Cardiac septum (tissue), 1 donor: ENCODE measurements at regions not wholly inside any gene's neighbourhood (a gene's known extent, or its start where the extent isn't known, plus 50 kb on each side); places are given as distances from the start of the nearest gene placed in this dataset.
"Not testable (repeated sequence)": the region's sequence is repeated elsewhere in the genome, so short reads cannot be mapped to it uniquely, and the experiment has no call there.

Experiments
- DNase-seq: peaks from one replicate; pipeline ENCODE4 v3.0.0-alpha.2; 2020; ENCODE audit warnings: low spot score
- intact Hi-C: fragments of 100-400 bp; cut with DNase I; formaldehyde crosslinking; loops from one replicate; pipeline ENCODE4 v1.14.0; 2022
- donor health status: DM: no; HTN: no; CAD: no.

DNA sequence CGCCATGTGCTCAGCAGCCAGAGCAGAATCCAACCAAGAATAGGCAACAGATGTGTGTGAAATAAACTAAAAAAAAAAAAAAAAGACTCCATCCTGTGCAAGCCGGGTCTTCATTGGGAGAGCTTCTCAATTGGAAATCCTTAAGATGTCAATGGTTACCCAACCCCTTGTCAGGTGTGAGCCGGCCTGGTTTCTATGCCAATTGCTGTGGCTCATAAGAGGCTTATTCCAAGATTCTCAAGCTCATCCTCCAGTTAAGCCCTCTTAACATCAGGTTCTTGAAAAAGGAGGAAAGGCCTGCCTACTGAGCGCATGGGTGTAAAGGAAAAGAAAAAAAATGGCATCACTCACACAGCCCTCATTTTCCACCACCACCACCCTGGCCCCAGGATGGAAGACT, 1084.6 kb downstream of the UQCRFS1 start:
- intact Hi-C loops = no loop called here
- no peak for DNase-seq

GRCh38 chr19:28126135-28126898, 1086.6 kb downstream of the UQCRFS1 start:
- no peak for DNase-seq
- intact Hi-C loops = no loop called here

GRCh38 chr19:28122734-28123133, 1090.2 kb downstream of the UQCRFS1 start:
- intact Hi-C loops = no loop called here
- no peak for DNase-seq

GRCh38 chr19:28118235-28118634, 1094.7 kb downstream of the UQCRFS1 start:
- DNase-seq = no peak
- intact Hi-C loops = no loop called here

DNA sequence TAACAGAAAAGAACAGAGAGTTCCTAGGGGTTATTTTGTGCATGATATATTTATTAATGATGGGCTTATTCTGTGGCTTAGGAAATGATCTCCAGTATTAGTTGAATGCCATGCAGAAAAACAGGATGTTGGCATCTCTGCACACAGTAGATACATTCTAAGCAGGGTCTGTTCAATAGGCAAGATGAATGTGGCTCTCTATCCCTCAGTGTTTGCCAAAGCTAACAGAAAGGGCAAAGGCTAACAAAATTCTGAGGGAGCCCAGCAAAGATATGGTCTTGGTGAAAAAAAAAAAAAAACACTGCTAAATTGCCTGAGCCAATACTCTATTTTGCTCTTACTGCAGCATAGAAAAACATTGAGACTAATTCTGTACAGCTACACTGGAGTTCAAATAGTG, 1095.8 kb downstream of the UQCRFS1 start:
- intact Hi-C loops = no loop called here

GRCh38 chr19:28116379-28116778, 1096.6 kb downstream of the UQCRFS1 start:
- intact Hi-C loops, DNase-seq: not testable (repeated sequence)

More for the DNA sequence above, 1095.8 kb downstream of the UQCRFS1 start:
- no peak for DNase-seq

- DNase-seq = no peak
- intact Hi-C loops = no loop called here
Measured at GRCh38 chr19:28103921-28104320, 1109.0 kb downstream of the UQCRFS1 start.

DNA sequence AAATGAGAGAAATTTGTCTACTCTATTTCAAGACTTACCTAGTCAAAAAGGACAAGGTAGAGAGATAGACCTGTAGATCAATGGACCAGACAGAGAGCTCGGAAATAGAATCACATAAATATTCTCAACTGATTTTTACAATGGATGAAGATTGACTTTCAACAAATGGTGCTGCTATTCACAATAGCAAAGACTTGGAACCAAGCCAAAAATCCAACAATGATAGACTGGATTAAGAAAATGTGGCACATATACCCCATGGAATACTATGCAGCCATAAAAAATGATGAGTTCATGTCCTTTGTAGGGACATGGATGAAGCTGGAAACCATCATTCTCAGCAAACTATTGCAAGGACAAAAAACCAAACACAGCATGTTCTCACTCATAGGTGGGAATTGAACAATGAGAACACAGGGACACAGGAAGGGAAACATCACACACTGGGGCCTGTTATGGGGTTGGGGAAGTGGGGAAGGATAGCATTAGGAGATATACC, 1128.2 kb downstream of the UQCRFS1 start:
- intact Hi-C loops, DNase-seq: not testable (repeated sequence)

DNA sequence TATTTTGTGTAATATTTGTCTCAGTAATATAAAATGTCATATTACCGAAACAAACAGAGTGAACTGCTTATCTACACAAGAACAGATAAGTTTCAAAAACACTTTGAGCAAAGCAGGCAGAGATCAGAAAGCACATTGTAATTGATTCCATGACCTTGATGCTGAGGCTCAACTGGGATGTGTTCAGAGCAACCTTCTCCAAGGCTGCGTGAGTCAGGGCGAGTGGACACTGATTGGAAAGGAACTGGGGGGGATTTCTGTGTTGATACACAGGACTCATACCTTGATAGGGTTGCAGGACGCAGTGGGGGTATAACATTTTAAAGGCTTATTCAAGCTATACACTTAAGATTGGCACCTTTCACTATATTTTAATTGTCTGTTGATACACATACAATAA, 1136.3 kb downstream of the UQCRFS1 start:
- DNase-seq = no peak
- intact Hi-C loops = no loop called here

GRCh38 chr19:28075229-28075628, 1137.7 kb downstream of the UQCRFS1 start:
- intact Hi-C loops = no loop called here
- no peak for DNase-seq

- intact Hi-C loops = no loop called here
- DNase-seq = no peak
Measured at GRCh38 chr19:28074773-28075172, 1138.2 kb downstream of the UQCRFS1 start.

DNA sequence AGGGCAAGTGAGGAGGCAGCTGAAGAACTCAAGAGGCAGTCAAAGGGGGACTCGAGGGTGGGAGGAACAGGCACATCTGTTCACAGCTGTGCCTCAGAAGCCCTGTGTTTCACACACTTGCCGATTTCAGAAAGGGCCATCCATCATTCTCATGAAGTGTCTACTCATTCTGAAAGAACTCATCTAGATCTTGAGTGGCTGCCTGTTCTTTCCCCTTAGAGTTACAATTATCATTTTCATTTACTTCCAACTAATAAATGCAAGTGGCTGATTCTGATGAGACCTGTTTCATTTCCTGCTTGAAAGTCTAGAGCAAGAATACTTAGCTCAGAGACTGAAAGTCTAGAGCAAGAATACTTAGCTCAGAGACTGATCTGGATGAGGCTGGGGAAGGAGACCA, 1145.1 kb downstream of the UQCRFS1 start:
- intact Hi-C loops = no loop called here
- no peak for DNase-seq

GRCh38 chr19:28066988-28067387, 1146.0 kb downstream of the UQCRFS1 start:
- intact Hi-C loops = no loop called here
- DNase-seq = peak; percentile 54

DNA sequence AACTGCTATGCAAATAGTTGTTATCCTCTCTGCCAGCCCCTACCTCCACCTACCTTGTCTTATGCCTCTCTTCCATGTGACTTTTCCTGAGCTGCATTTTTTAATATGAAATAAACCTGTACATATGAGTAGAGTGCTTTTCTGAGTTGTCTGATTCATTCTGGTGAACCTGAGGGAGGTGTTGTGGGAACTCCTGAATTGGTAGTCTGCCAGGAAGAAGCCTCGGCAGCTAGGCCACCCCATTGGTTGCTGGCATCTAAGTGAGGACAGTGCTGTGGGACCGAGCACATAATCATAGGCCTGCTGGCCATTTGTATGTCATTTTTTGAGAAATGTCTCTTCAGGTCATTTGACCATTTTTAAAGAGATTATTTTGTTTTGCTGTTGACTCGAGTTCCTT, 1146.8 kb downstream of the UQCRFS1 start:
- DNase-seq = no peak
- intact Hi-C loops = no loop called here

- intact Hi-C loops = no loop called here
- DNase-seq = no peak
Measured at GRCh38 chr19:28065026-28065425, 1147.9 kb downstream of the UQCRFS1 start.

GRCh38 chr19:28063702-28064101, 1149.2 kb downstream of the UQCRFS1 start:
- no peak for DNase-seq
- intact Hi-C loops = no loop called here

- intact Hi-C loops = no loop called here
- DNase-seq = peak; percentile 29
Measured at GRCh38 chr19:28061111-28061510, 1151.8 kb downstream of the UQCRFS1 start.

GRCh38 chr19:28057026-28057425, 1155.9 kb downstream of the UQCRFS1 start:
- intact Hi-C loops, DNase-seq: not testable (repeated sequence)

DNA sequence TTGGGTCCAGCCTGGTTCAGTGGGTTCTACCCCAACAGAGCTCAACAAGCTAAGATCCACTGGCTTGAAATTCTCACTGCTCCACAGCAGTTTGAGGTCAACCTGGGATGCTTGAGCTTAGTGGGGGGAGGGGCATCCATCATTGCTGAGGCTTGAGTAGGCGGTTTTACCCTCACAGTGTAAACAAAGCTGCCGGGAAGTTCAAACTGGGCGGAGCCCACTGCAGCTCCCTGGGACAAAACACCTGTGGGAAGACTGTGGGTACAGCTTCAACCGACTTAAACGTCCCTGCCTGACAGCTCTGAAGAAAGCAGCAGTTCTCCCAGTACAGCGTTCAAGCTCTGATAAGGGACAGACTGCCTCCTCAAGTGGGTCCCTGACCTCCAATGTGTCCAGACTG, 1161.9 kb downstream of the UQCRFS1 start:
- intact Hi-C loops = no loop called here
- DNase-seq = no peak

GRCh38 chr19:28049875-28050274, 1163.1 kb downstream of the UQCRFS1 start:
- intact Hi-C loops = no loop called here
- DNase-seq = no peak

- intact Hi-C loops = no loop called here
Measured at GRCh38 chr19:28046932-28047331, 1166.0 kb downstream of the UQCRFS1 start.

GRCh38 chr19:28045621-28046020, 1167.3 kb downstream of the UQCRFS1 start:
- no peak for DNase-seq
- intact Hi-C loops = no loop called here

More at GRCh38 chr19:28046932-28047331, 1166.0 kb downstream of the UQCRFS1 start:
- DNase-seq = no peak
